ENCODE measurements at regions not wholly inside any gene's neighbourhood (a gene's known extent, or its start where the extent isn't known, plus 50 kb on each side); places are given as distances from the start of the nearest gene placed in this dataset.
A peak's percentile ranks its signal among the peaks of the same experiment; 100 is the strongest.

DNA sequence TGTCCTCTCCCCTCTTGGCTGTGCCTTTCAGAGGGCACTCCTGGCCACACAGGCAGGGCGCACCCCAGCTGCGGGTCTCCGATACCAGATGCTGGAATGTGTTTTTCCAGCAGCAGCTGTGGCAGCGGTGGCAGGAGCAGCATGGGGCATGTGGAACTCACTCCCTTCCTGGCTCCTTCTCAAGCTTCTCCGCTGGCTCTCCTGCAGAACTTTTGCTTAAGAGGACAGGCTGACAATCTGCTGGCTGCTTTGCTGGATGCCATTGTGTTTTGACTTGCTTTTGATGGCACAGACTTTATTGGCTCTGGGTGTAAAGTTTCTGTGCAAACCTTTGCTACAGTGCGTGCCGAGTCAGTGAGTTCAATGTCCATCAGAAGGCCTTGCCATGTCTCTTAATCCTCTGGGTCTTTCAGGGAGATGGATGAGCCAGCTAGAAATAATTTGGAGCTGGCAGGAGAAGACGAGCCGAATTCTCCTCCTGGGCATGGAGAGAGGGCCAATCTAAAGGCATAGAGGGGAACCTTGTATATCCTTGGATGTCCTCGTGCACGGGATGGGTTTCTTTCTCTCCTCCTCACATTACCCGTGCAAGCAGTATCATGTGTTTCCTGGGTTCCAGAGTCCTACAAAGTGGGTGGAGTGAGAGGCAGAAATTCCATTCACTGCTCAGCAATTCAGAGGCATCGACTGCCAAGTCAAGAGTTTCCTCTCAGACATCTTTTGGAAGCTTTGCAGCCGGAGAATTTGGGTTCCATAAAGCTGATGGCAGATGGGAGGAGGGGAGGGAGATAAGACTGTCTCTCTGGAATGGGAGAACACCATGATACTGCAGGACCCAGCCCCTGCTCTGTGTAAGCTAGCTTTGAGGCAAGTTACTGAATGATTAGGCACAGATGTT, 231.2 kb downstream of the FGF9 start:
- Mint-ChIP-seq H3K36me3 (ENCODE audit: low read depth) (no peaks in the 10 kb centered on the region), H3K27me3 (ENCODE audit: low read depth) (no peaks in the 10 kb centered on the region), H3K4me3 (ENCODE audit: unreplicated experiment) (no peak overlapping the region), H3K27ac (ENCODE audit: unreplicated experiment) (peak overlapping the region; percentile 72), H3K9me3 (ENCODE audit: low read depth) (no peaks in the 10 kb centered on the region), H3K4me1 (ENCODE audit: low read depth) (peaks cover 30% of the 10 kb centered on the region)
- DNase-seq (ENCODE audit: low spot score) = no peak
- TF ChIP-seq, protein P1, sequence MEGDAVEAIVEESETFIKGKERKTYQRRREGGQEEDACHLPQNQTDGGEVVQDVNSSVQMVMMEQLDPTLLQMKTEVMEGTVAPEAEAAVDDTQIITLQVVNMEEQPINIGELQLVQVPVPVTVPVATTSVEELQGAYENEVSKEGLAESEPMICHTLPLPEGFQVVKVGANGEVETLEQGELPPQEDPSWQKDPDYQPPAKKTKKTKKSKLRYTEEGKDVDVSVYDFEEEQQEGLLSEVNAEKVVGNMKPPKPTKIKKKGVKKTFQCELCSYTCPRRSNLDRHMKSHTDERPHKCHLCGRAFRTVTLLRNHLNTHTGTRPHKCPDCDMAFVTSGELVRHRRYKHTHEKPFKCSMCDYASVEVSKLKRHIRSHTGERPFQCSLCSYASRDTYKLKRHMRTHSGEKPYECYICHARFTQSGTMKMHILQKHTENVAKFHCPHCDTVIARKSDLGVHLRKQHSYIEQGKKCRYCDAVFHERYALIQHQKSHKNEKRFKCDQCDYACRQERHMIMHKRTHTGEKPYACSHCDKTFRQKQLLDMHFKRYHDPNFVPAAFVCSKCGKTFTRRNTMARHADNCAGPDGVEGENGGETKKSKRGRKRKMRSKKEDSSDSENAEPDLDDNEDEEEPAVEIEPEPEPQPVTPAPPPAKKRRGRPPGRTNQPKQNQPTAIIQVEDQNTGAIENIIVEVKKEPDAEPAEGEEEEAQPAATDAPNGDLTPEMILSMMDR (IDR thresholded peaks at IDR 0.05) = no peak

DNA sequence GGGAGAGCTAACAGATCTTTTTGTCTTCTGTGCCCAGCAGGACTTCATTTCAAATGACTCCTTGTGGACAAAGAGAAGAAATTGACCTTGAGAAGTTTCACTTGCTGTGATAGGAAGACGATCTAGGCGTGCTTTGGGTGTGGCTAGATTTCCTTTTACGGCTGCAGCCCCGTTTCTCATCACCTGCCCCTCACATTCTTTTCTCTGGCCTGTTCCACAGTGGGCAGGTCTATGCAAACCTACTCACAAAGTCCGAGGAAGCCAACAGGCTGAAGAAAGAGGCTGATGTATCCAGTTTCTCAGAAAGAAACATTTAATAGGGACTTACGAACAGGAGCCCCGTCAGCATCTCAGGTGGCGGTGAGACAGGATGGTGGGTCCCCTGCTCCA, 231.8 kb downstream of the FGF9 start:
- H3K9me3 Mint-ChIP-seq (ENCODE audit: low read depth) = no peaks in the 10 kb centered on the region
- DNase-seq (ENCODE audit: low spot score) = no peak
- peaks cover 30% of the 10 kb centered on the region for H3K4me1 Mint-ChIP-seq (ENCODE audit: low read depth)
- H3K27ac Mint-ChIP-seq (ENCODE audit: unreplicated experiment) = peak overlapping the region; percentile 72
- no peaks in the 10 kb centered on the region for H3K36me3 Mint-ChIP-seq (ENCODE audit: low read depth)
- no peak overlapping the region for H3K4me3 Mint-ChIP-seq (ENCODE audit: unreplicated experiment)
- TF ChIP-seq, protein P1 (IDR thresholded peaks at IDR 0.05) = no peak
- no peaks in the 10 kb centered on the region for H3K27me3 Mint-ChIP-seq (ENCODE audit: low read depth)

DNA sequence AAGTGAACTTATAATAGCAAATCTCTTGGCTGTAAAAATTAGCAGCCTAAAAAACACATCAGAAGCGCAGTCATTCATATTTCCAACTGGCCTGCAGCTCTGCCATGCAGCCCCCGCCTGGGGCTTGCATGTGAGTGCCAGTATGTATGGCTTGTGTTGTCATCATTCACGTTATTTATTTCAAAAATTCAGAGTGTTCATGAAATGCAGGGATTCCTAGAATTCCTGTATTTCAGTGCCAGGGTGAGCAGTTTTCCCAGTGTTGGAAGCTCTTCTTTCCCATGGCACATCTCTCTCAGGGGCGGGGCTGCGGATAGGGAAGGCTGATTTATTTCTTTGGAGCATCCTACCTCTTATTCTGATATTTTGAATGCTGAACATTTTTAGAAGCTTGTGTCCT, 234.6 kb downstream of the FGF9 start:
- TF ChIP-seq, protein P1 (IDR thresholded peaks at IDR 0.05) = no peak
- Mint-ChIP-seq H3K4me3 (ENCODE audit: unreplicated experiment) (no peak overlapping the region), H3K4me1 (ENCODE audit: low read depth) (peaks cover 24% of the 10 kb centered on the region), H3K36me3 (ENCODE audit: low read depth) (no peaks in the 10 kb centered on the region), H3K27ac (ENCODE audit: unreplicated experiment) (no peak overlapping the region), H3K27me3 (ENCODE audit: low read depth) (no peaks in the 10 kb centered on the region), H3K9me3 (ENCODE audit: low read depth) (no peaks in the 10 kb centered on the region)
- no peak for DNase-seq (ENCODE audit: low spot score)

DNA sequence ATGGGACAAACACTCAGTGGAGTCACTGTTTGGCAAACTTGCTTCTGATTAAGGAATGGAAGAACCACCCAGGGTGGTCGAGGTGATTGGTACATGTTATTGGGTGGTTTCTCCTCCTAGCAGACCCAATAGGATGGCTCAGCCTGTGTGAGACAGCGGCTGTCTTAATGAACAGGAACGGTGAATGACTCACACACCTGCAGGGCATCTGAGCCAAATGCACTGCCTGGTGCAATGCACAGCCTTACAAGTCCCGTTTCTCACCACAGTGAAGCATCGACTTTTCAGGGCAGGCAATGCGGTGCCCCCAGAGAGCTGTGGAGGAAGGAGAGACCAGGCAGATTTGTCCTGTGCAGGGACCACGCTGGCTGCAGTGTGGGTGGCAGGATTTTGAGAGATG, 238.5 kb downstream of the FGF9 start:
- H3K27ac Mint-ChIP-seq (ENCODE audit: unreplicated experiment) = no peak overlapping the region

DNA sequence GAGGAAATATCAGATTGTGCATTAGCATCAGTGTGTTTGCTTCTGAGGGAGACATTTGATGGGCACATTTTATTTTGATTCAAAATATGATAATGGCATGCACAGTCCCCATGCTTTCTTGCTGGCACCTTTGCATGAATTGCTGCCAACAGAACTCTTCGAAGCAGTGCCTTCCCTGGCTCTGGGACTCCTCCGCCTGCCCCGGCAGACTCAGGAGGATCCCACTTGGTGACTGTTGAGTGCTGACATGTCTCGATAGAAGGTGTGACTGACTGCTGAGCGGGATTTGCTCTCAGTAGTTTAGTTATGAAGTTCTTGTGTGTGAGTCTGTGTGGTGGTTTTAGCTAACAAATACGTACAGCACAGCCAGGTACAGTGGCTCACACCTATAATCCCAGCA, 239.7 kb downstream of the FGF9 start:
- H3K4me3 Mint-ChIP-seq (ENCODE audit: unreplicated experiment) = no peak overlapping the region
- DNase-seq (ENCODE audit: low spot score) = no peak
- peaks cover 4% of the 10 kb centered on the region for H3K4me1 Mint-ChIP-seq (ENCODE audit: low read depth)
- no peaks in the 10 kb centered on the region for H3K27me3 Mint-ChIP-seq (ENCODE audit: low read depth)
- no peaks in the 10 kb centered on the region for H3K9me3 Mint-ChIP-seq (ENCODE audit: low read depth)
- H3K36me3 Mint-ChIP-seq (ENCODE audit: low read depth) = no peaks in the 10 kb centered on the region
- H3K27ac Mint-ChIP-seq (ENCODE audit: unreplicated experiment) = no peak overlapping the region
- TF ChIP-seq, protein P1 (IDR thresholded peaks at IDR 0.05) = no peak

More for the DNA sequence above, 238.5 kb downstream of the FGF9 start:
- TF ChIP-seq, protein P1 (IDR thresholded peaks at IDR 0.05) = no peak
- no peaks in the 10 kb centered on the region for H3K27me3 Mint-ChIP-seq (ENCODE audit: low read depth)
- H3K36me3 Mint-ChIP-seq (ENCODE audit: low read depth) = no peaks in the 10 kb centered on the region
- no peak overlapping the region for H3K4me3 Mint-ChIP-seq (ENCODE audit: unreplicated experiment)
- no peaks in the 10 kb centered on the region for H3K9me3 Mint-ChIP-seq (ENCODE audit: low read depth)
- peaks cover 7% of the 10 kb centered on the region for H3K4me1 Mint-ChIP-seq (ENCODE audit: low read depth)
- no peak for DNase-seq (ENCODE audit: low spot score)
